22Rv1 (cell line): ENCODE measurements at regions not wholly inside any gene's neighbourhood (a gene's known extent, or its start where the extent isn't known, plus 50 kb on each side); places are given as distances from the start of the nearest gene placed in this dataset.
"Not testable (repeated sequence)": the region's sequence is repeated elsewhere in the genome, so short reads cannot be mapped to it uniquely, and the experiment has no call there.

Experiments
- H3K27ac ChIP-seq: fragments of 450-650 bp; 2 replicates; pipeline ENCODE4 v1.5.1; 2017
- CTCF ChIP-seq: fragments of 450-650 bp; IDR thresholded peaks from 2 replicates; pipeline ENCODE4 v1.5.1; 2017; ENCODE audit warnings: mild to moderate bottlenecking
- ZFX ChIP-seq: fragments of 450-650 bp; IDR thresholded peaks from 2 replicates; pipeline ENCODE4 v1.6.1; 2017; ENCODE audit warnings: antibody characterized with exemption, borderline replicate concordance

GRCh38 chr20:48124181-48124782, 339.0 kb upstream of the SULF2 start:
- TF ChIP-seq CTCF (no peak), ZFX (no peak)
- H3K27ac ChIP-seq: no peak overlapping the region

- no peak overlapping the region for H3K27ac ChIP-seq
- TF ChIP-seq ZFX (no peak), CTCF (no peak)
Measured at GRCh38 chr20:48120120-48120519, 334.8 kb upstream of the SULF2 start.

- not testable (repeated sequence) for H3K27ac ChIP-seq
Measured at GRCh38 chr20:48119389-48119788, 334.1 kb upstream of the SULF2 start.

GRCh38 chr20:48115502-48115901, 330.2 kb upstream of the SULF2 start:
- no peak overlapping the region for H3K27ac ChIP-seq
- no peak for TF ChIP-seq CTCF
- TF ChIP-seq ZFX: no peak

- TF ChIP-seq CTCF: no peak
- TF ChIP-seq ZFX: no peak
- no peak overlapping the region for H3K27ac ChIP-seq
Measured at GRCh38 chr20:48107560-48107959, 322.3 kb upstream of the SULF2 start.

- TF ChIP-seq ZFX (no peak), CTCF (no peak)
- H3K27ac ChIP-seq: no peak overlapping the region
Measured at GRCh38 chr20:48106428-48106827, 321.1 kb upstream of the SULF2 start.

- no peak overlapping the region for H3K27ac ChIP-seq
- TF ChIP-seq CTCF (no peak), ZFX (no peak)
Measured at GRCh38 chr20:48105526-48105925, 320.2 kb upstream of the SULF2 start.
